T-helper 2 cell treated with Interferon-gamma antibody and Interleukin-4, amounts not matched to agents 5 μg/mL and 100 μg/mL, for 36 hours (primary cell): ENCODE measurements at regions not wholly inside any gene's neighbourhood (a gene's known extent, or its start where the extent isn't known, plus 50 kb on each side); places are given as distances from the start of the nearest gene placed in this dataset.
"Not testable (repeated sequence)": the region's sequence is repeated elsewhere in the genome, so short reads cannot be mapped to it uniquely, and the experiment has no call there.

ENCODE experiments used
- DNase-seq: peaks from one replicate; pipeline ENCODE4 v3.0.0; 2021; ENCODE audit warnings: low spot score
- H3K27ac Mint-ChIP-seq: one replicate; pipeline ENCODE4 v1.8.0; 2021; ENCODE audit warnings: mild to moderate bottlenecking, mixed read lengths
- H3K27me3 Mint-ChIP-seq: one replicate; pipeline ENCODE4 v1.8.0; 2021; ENCODE audit warnings: low read depth, mixed read lengths
- H3K36me3 Mint-ChIP-seq: one replicate; pipeline ENCODE4 v1.8.0; 2021; ENCODE audit warnings: low read depth, mixed read lengths
- H3K4me1 Mint-ChIP-seq: one replicate; pipeline ENCODE4 v1.8.0; 2021; ENCODE audit warnings: low read depth, mixed read lengths
- H3K4me3 Mint-ChIP-seq: one replicate; pipeline ENCODE4 v1.8.0; 2022; ENCODE audit warnings: mild to moderate bottlenecking, moderate library complexity, mixed read lengths
- H3K9me3 Mint-ChIP-seq: one replicate; pipeline ENCODE4 v1.8.0; 2021; ENCODE audit warnings: mixed read lengths

GRCh38 chr19:13712767-13713201 is 51.5 kb upstream of the MRI1 start:
- Mint-ChIP-seq H3K4me3 (no peak overlapping the region), H3K9me3 (peaks cover 8% of the 10 kb centered on the region), H3K4me1 (peaks cover 3% of the 10 kb centered on the region), H3K36me3 (no peaks in the 10 kb centered on the region), H3K27ac (no peak overlapping the region), H3K27me3 (peaks cover 4% of the 10 kb centered on the region)
- no peak for DNase-seq

- Mint-ChIP-seq H3K4me1 (no peaks in the 10 kb centered on the region), H3K36me3 (no peaks in the 10 kb centered on the region), H3K27ac (no peak overlapping the region), H3K4me3 (no peak overlapping the region), H3K9me3 (no peaks in the 10 kb centered on the region), H3K27me3 (peaks cover 2% of the 10 kb centered on the region)
- DNase-seq: no peak
Measured at GRCh38 chr19:13707915-13708314, 56.4 kb upstream of the MRI1 start.

- no peaks in the 10 kb centered on the region for H3K4me1 Mint-ChIP-seq
- no peaks in the 10 kb centered on the region for H3K36me3 Mint-ChIP-seq
- no peak overlapping the region for H3K4me3 Mint-ChIP-seq
- peaks cover 7% of the 10 kb centered on the region for H3K27me3 Mint-ChIP-seq
- DNase-seq: no peak
- H3K27ac Mint-ChIP-seq: no peak overlapping the region
- no peaks in the 10 kb centered on the region for H3K9me3 Mint-ChIP-seq
Measured at GRCh38 chr19:13705928-13706447, 58.3 kb upstream of the MRI1 start.

- no peak for DNase-seq
- H3K9me3 Mint-ChIP-seq: no peaks in the 10 kb centered on the region
- H3K4me3 Mint-ChIP-seq: no peak overlapping the region
- peaks cover 7% of the 10 kb centered on the region for H3K27me3 Mint-ChIP-seq
- no peak overlapping the region for H3K27ac Mint-ChIP-seq
- H3K36me3 Mint-ChIP-seq: no peaks in the 10 kb centered on the region
- H3K4me1 Mint-ChIP-seq: no peaks in the 10 kb centered on the region
Measured at GRCh38 chr19:13705201-13705600, 59.1 kb upstream of the MRI1 start.

- no peaks in the 10 kb centered on the region for H3K36me3 Mint-ChIP-seq
- no peaks in the 10 kb centered on the region for H3K4me1 Mint-ChIP-seq
- no peak overlapping the region for H3K4me3 Mint-ChIP-seq
- DNase-seq: no peak
- H3K27ac Mint-ChIP-seq: no peak overlapping the region
- H3K9me3 Mint-ChIP-seq: peaks cover 1% of the 10 kb centered on the region
- H3K27me3 Mint-ChIP-seq: peaks cover 5% of the 10 kb centered on the region
Measured at GRCh38 chr19:13701624-13702023, 62.7 kb upstream of the MRI1 start.

GRCh38 chr19:13700621-13701020 is 63.7 kb upstream of the MRI1 start:
- H3K4me1 Mint-ChIP-seq: no peaks in the 10 kb centered on the region
- DNase-seq: no peak
- peaks cover 5% of the 10 kb centered on the region for H3K27me3 Mint-ChIP-seq

GRCh38 chr19:13699786-13700185 is 64.5 kb upstream of the MRI1 start:
- no peak for DNase-seq
- H3K36me3 Mint-ChIP-seq: no peaks in the 10 kb centered on the region
- no peak overlapping the region for H3K27ac Mint-ChIP-seq
- H3K4me1 Mint-ChIP-seq: no peaks in the 10 kb centered on the region
- H3K4me3 Mint-ChIP-seq: no peak overlapping the region
- peaks cover 9% of the 10 kb centered on the region for H3K9me3 Mint-ChIP-seq
- peaks cover 5% of the 10 kb centered on the region for H3K27me3 Mint-ChIP-seq

More at GRCh38 chr19:13700621-13701020, 63.7 kb upstream of the MRI1 start:
- Mint-ChIP-seq H3K4me3 (no peak overlapping the region), H3K27ac (no peak overlapping the region), H3K9me3 (peaks cover 9% of the 10 kb centered on the region), H3K36me3 (no peaks in the 10 kb centered on the region)

GRCh38 chr19:13696839-13697238 is 67.5 kb upstream of the MRI1 start:
- no peaks in the 10 kb centered on the region for H3K4me1 Mint-ChIP-seq
- peaks cover 9% of the 10 kb centered on the region for H3K9me3 Mint-ChIP-seq
- H3K27me3 Mint-ChIP-seq: peaks cover 5% of the 10 kb centered on the region
- H3K27ac Mint-ChIP-seq: no peak overlapping the region
- H3K4me3 Mint-ChIP-seq: no peak overlapping the region
- H3K36me3 Mint-ChIP-seq: no peaks in the 10 kb centered on the region
- DNase-seq: no peak

- Mint-ChIP-seq H3K27me3 (no peaks in the 10 kb centered on the region), H3K36me3 (no peaks in the 10 kb centered on the region), H3K4me3 (no peak overlapping the region), H3K4me1 (no peaks in the 10 kb centered on the region), H3K9me3 (peaks cover 9% of the 10 kb centered on the region), H3K27ac (no peak overlapping the region)
- DNase-seq: no peak
Measured at GRCh38 chr19:13693889-13694288, 70.4 kb upstream of the MRI1 start.

- DNase-seq: no peak
- Mint-ChIP-seq H3K27ac (no peak overlapping the region), H3K27me3 (no peaks in the 10 kb centered on the region), H3K9me3 (peaks cover 9% of the 10 kb centered on the region), H3K4me3 (no peak overlapping the region), H3K36me3 (no peaks in the 10 kb centered on the region), H3K4me1 (no peaks in the 10 kb centered on the region)
Measured at GRCh38 chr19:13691569-13692435, 72.5 kb upstream of the MRI1 start.

- Mint-ChIP-seq H3K27ac (no peak overlapping the region), H3K36me3 (no peaks in the 10 kb centered on the region), H3K4me3 (no peak overlapping the region), H3K27me3 (no peaks in the 10 kb centered on the region), H3K9me3 (no peaks in the 10 kb centered on the region), H3K4me1 (no peaks in the 10 kb centered on the region)
- DNase-seq: no peak
Measured at GRCh38 chr19:13689085-13689484, 75.2 kb upstream of the MRI1 start.

GRCh38 chr19:13684021-13684420 is 80.3 kb upstream of the MRI1 start:
- Mint-ChIP-seq H3K27me3 (no peaks in the 10 kb centered on the region), H3K4me1 (no peaks in the 10 kb centered on the region), H3K9me3 (peaks cover 5% of the 10 kb centered on the region), H3K27ac (no peak overlapping the region), H3K4me3 (no peak overlapping the region), H3K36me3 (no peaks in the 10 kb centered on the region)
- no peak for DNase-seq

- Mint-ChIP-seq H3K9me3 (peaks cover 5% of the 10 kb centered on the region), H3K27ac (no peak overlapping the region), H3K36me3 (no peaks in the 10 kb centered on the region), H3K4me1 (no peaks in the 10 kb centered on the region), H3K27me3 (no peaks in the 10 kb centered on the region), H3K4me3 (no peak overlapping the region)
- no peak for DNase-seq
Measured at GRCh38 chr19:13681509-13681908, 82.8 kb upstream of the MRI1 start.

GRCh38 chr19:13680708-13681360 is 83.5 kb upstream of the MRI1 start:
- not testable (repeated sequence) for H3K4me3 Mint-ChIP-seq, H3K36me3 Mint-ChIP-seq, H3K4me1 Mint-ChIP-seq, H3K27ac Mint-ChIP-seq, H3K9me3 Mint-ChIP-seq, DNase-seq, H3K27me3 Mint-ChIP-seq
